Kidney (tissue), 13 donors: ENCODE measurements at regions not wholly inside any gene's neighbourhood (a gene's known extent, or its start where the extent isn't known, plus 50 kb on each side); places are given as distances from the start of the nearest gene placed in this dataset.
A peak's percentile ranks its signal among the peaks of the same experiment; 100 is the strongest.

Experiments
- DNase-seq, 5 donors: peaks; one replicate each; pipeline ENCODE4 v3.0.0-alpha.2; 2013 to 2020
- FAIRE-seq: peaks from 2 replicates; lab custom pipeline; 2012; peaks lifted over from hg19 to GRCh38; lab: Jason Lieb, UNC
- H3K27ac ChIP-seq, 2 donors: one replicate each; pipeline ENCODE4 v1.7.0; 2013; ENCODE audit warnings: low read depth in 2 of 2, low read length in 2 of 2, inconsistent platforms in 1 of 2
- H3K27me3 ChIP-seq: one replicate; pipeline ENCODE4 v1.7.1; 2013; ENCODE audit warnings: low read length, inconsistent platforms; ENCODE audit not compliant: control insufficient read depth, insufficient read depth
- H3K36me3 ChIP-seq, 3 donors: one replicate each; pipeline versions ENCODE4 v1.7.0 to v1.7.1; 2013; ENCODE audit warnings: low read length in 3 of 3, control low read depth in 1 of 3, inconsistent platforms in 1 of 3; ENCODE audit not compliant: insufficient read depth in 3 of 3, control insufficient read depth in 2 of 3
- H3K4me1 ChIP-seq, 3 donors: one replicate each; pipeline versions ENCODE4 v1.7.0 to v1.7.1; 2013; ENCODE audit warnings: low read length in 3 of 3, inconsistent platforms in 1 of 3, low read depth in 1 of 3; ENCODE audit not compliant: control insufficient read depth in 2 of 3, insufficient read depth in 2 of 3
- H3K4me3 ChIP-seq, 3 donors: one replicate each; pipeline versions ENCODE4 v1.7.0 to v1.8.1; 2013; ENCODE audit warnings: low read length in 3 of 3, control low read depth in 1 of 3, inconsistent platforms in 1 of 3
- H3K9ac ChIP-seq, 3 donors: one replicate each; pipeline versions ENCODE4 v1.7.0 to v1.7.1; 2013; ENCODE audit warnings: low read length in 3 of 3, control low read depth in 1 of 3, inconsistent platforms in 1 of 3
- H3K9me3 ChIP-seq, 3 donors: one replicate each; pipeline versions ENCODE4 v1.7.0 to v1.7.1; 2013; ENCODE audit warnings: low read length in 3 of 3, control low read depth in 1 of 3, inconsistent platforms in 1 of 3; ENCODE audit not compliant: control insufficient read depth in 2 of 3, insufficient read depth in 1 of 3
- intact Hi-C: fragments of 100-400 bp; cut with DNase I; formaldehyde crosslinking; loops from one replicate; pipeline ENCODE4 v1.11.1; 2022
- TF ChIP-seq, protein P1 (sequence below): IDR thresholded peaks from 3 replicates; pipeline ENCODE4 v1.5.1; 2012; ENCODE audit warnings: mild to moderate bottlenecking, moderate library complexity, borderline replicate concordance; ENCODE audit not compliant: insufficient read depth; ENCODE audit errors: extremely low read depth
- donor health status: control.
- donor health status: control.
- donor health status: control.
- donor health status: control.
- donor health status: control.
- donor health status: DM: yes; HTN: yes; CAD: no.
- donor health status: Normal renal cell carcinoma (clear cell type).

DNA sequence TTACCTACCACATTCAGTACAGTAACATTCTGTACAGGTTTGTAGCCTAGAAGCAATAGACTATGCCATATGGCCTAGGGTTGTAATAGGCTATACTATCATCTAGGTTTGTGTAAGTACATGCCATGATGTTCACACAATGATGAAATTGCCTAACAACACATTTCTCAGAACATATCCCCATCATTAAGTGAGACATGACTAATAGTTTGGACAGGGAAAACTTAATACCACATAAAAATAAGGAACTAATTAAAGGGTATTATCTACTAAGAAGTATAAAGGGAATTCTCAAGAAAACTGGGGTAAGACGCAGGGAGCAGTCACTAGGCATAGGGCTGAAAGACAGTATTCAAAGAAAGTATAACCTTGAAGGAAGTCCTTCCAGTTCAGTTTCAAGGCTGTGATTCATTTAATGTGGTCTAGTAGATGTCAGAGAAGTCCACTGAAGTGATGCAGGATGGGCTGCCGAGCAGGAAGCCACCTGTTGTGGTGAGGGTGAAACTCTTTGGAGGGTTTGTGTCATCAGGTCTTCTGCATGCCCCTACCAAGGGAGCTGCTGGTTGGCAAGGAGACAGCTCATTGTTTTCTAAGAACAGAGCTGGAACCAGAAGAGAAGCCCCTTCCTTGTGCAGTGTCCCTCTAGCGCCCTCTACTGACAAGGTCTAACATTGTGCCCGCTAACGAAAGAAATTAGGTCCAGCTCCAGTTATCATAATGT, 122.9 kb downstream of the OLFM4 start:
- DNase-seq: peak in 4 of 5 donors; percentile 58 to 78 (median 72)
- FAIRE-seq: no peak
- H3K4me1 ChIP-seq: no peaks in the 10 kb centered on the region

DNA sequence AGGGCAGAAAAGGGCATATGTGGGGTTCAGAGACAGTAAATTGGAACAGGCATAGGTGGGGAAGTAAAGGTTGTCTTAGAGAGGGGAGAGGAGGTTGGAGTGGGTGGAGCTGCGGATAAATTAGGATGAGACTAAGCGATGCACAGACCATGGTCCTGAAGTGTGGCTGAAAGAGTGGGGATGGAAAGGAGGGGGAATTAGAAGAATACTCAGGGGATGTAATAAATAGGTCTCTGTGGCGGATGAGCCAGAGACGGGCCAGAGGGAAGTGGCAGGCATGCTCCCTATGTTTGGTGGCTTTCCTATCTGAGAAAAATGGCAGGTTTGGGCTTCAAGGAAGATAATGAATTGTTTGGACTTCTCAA, 123.4 kb downstream of the OLFM4 start:
- no peaks in the 10 kb centered on the region for H3K27me3 ChIP-seq
- no peak overlapping the region for H3K4me3 ChIP-seq
- H3K9me3 ChIP-seq: no peaks in the 10 kb centered on the region
- TF ChIP-seq, protein P1, sequence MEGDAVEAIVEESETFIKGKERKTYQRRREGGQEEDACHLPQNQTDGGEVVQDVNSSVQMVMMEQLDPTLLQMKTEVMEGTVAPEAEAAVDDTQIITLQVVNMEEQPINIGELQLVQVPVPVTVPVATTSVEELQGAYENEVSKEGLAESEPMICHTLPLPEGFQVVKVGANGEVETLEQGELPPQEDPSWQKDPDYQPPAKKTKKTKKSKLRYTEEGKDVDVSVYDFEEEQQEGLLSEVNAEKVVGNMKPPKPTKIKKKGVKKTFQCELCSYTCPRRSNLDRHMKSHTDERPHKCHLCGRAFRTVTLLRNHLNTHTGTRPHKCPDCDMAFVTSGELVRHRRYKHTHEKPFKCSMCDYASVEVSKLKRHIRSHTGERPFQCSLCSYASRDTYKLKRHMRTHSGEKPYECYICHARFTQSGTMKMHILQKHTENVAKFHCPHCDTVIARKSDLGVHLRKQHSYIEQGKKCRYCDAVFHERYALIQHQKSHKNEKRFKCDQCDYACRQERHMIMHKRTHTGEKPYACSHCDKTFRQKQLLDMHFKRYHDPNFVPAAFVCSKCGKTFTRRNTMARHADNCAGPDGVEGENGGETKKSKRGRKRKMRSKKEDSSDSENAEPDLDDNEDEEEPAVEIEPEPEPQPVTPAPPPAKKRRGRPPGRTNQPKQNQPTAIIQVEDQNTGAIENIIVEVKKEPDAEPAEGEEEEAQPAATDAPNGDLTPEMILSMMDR: no peak
- intact Hi-C loops: no loop called here
- no peak for DNase-seq
- H3K4me1 ChIP-seq: no peaks in the 10 kb centered on the region
- FAIRE-seq: no peak
- no peaks in the 10 kb centered on the region for H3K36me3 ChIP-seq
- H3K9ac ChIP-seq: no peak overlapping the region
- H3K27ac ChIP-seq: no peak overlapping the region

More for the DNA sequence above, 122.9 kb downstream of the OLFM4 start:
- H3K36me3 ChIP-seq: no peaks in the 10 kb centered on the region
- H3K27me3 ChIP-seq: no peaks in the 10 kb centered on the region
- TF ChIP-seq, protein P1: peak; percentile 44
- intact Hi-C loops: no loop called here
- H3K9me3 ChIP-seq: no peaks in the 10 kb centered on the region
- H3K9ac ChIP-seq: no peak overlapping the region
- H3K27ac ChIP-seq: no peak overlapping the region
- no peak overlapping the region for H3K4me3 ChIP-seq

- H3K4me1 ChIP-seq: no peaks in the 10 kb centered on the region
- TF ChIP-seq, protein P1: no peak
- peaks cover 0 to 4% (median 0%) of the 10 kb centered on the region in 3 donors for H3K9me3 ChIP-seq
- no peak for FAIRE-seq
- DNase-seq: no peak
- no peaks in the 10 kb centered on the region for H3K36me3 ChIP-seq
- no peak overlapping the region for H3K4me3 ChIP-seq
- intact Hi-C loops: no loop called here
- no peak overlapping the region for H3K9ac ChIP-seq
- H3K27ac ChIP-seq: no peak overlapping the region
- H3K27me3 ChIP-seq: no peaks in the 10 kb centered on the region
Observed at GRCh38 chr13:53158201-53158600, 129.6 kb downstream of the OLFM4 start.
